Parathyroid adenoma (tissue), 2 donors: ENCODE measurements at regions not wholly inside any gene's neighbourhood (a gene's known extent, or its start where the extent isn't known, plus 50 kb on each side); places are given as distances from the start of the nearest gene placed in this dataset.

Experiments used
- H2AFZ ChIP-seq: fragments of 300-600 bp; sonication (generic); one replicate; pipeline ENCODE4 v1.7.0; 2017; ENCODE audit warnings: antibody characterized with exemption, mild to moderate bottlenecking
- H3K27ac ChIP-seq: fragments of 300-600 bp; sonication (generic); one replicate; pipeline ENCODE4 v1.7.0; 2017
- H3K27me3 ChIP-seq: fragments of 300-600 bp; sonication (generic); one replicate; pipeline ENCODE4 v1.7.0; 2017; ENCODE audit warnings: low read length; ENCODE audit not compliant: control insufficient read depth, insufficient read depth
- H3K36me3 ChIP-seq: fragments of 300-600 bp; sonication (generic); one replicate; pipeline ENCODE4 v1.7.0; 2017; ENCODE audit warnings: low read length; ENCODE audit not compliant: control insufficient read depth, insufficient read depth
- H3K4me1 ChIP-seq: fragments of 300-600 bp; sonication (generic); one replicate; pipeline ENCODE4 v1.7.0; 2017; ENCODE audit warnings: control low read depth
- H3K4me2 ChIP-seq: fragments of 300-600 bp; sonication (generic); one replicate; pipeline ENCODE4 v1.7.0; 2017; ENCODE audit warnings: low read length
- H3K4me3 ChIP-seq: fragments of 300-600 bp; sonication (generic); one replicate; pipeline ENCODE4 v1.7.0; 2017; ENCODE audit warnings: low read depth, low read length
- H3K79me2 ChIP-seq: fragments of 300-600 bp; sonication (generic); one replicate; pipeline ENCODE4 v1.7.0; 2017; ENCODE audit warnings: control low read depth
- H3K9ac ChIP-seq: fragments of 300-600 bp; sonication (generic); one replicate; pipeline ENCODE4 v1.7.0; 2017; ENCODE audit warnings: mild to moderate bottlenecking
- H3K9me3 ChIP-seq: fragments of 300-600 bp; sonication (generic); one replicate; pipeline ENCODE4 v1.7.0; 2017; ENCODE audit warnings: low read length; ENCODE audit not compliant: control insufficient read depth
- CTCF ChIP-seq: fragments of 300-600 bp; sonication (generic); IDR thresholded peaks from one replicate; pipeline ENCODE4 v1.7.0; 2017; ENCODE audit warnings: antibody characterized with exemption, mild to moderate bottlenecking
- donor health status: primary hyperparathyroidism.

GRCh38 chr17:71530248-71530647 is 590.6 kb upstream of the SOX9 start:
- Histone ChIP-seq H3K9me3 (no peaks in the 10 kb centered on the region), H3K9ac (no peak overlapping the region), H3K36me3 (no peaks in the 10 kb centered on the region), H3K4me1 (no peaks in the 10 kb centered on the region), H3K4me3 (no peak overlapping the region), H3K79me2 (no peaks in the 10 kb centered on the region), H3K4me2 (no peak overlapping the region), H2AFZ (no peak overlapping the region), H3K27ac (no peak overlapping the region), H3K27me3 (no peaks in the 10 kb centered on the region)
- no peak for TF ChIP-seq CTCF

GRCh38 chr17:71535321-71535720 is 585.5 kb upstream of the SOX9 start:
- H3K4me2 ChIP-seq = no peak overlapping the region
- no peaks in the 10 kb centered on the region for H3K27me3 ChIP-seq
- H2AFZ ChIP-seq = no peak overlapping the region
- TF ChIP-seq CTCF = no peak
- H3K4me1 ChIP-seq = no peaks in the 10 kb centered on the region
- H3K27ac ChIP-seq = no peak overlapping the region
- no peak overlapping the region for H3K9ac ChIP-seq
- no peaks in the 10 kb centered on the region for H3K79me2 ChIP-seq
- H3K4me3 ChIP-seq = no peak overlapping the region
- H3K9me3 ChIP-seq = no peaks in the 10 kb centered on the region
- no peaks in the 10 kb centered on the region for H3K36me3 ChIP-seq

- Histone ChIP-seq H3K4me3 (no peak overlapping the region), H3K79me2 (no peaks in the 10 kb centered on the region)
These were observed 574.4 kb upstream of the SOX9 start for GRCh38 chr17:71546419-71546818.

GRCh38 chr17:71547904-71548303 is 572.9 kb upstream of the SOX9 start:
- Histone ChIP-seq H3K9me3 (no peaks in the 10 kb centered on the region), H3K4me3 (no peak overlapping the region), H3K79me2 (no peaks in the 10 kb centered on the region), H2AFZ (no peak overlapping the region), H3K9ac (no peak overlapping the region), H3K4me1 (no peaks in the 10 kb centered on the region), H3K4me2 (no peak overlapping the region), H3K27me3 (no peaks in the 10 kb centered on the region), H3K27ac (no peak overlapping the region), H3K36me3 (no peaks in the 10 kb centered on the region)
- no peak for TF ChIP-seq CTCF

More at GRCh38 chr17:71546419-71546818, 574.4 kb upstream of the SOX9 start:
- Histone ChIP-seq H2AFZ (no peak overlapping the region), H3K4me1 (no peaks in the 10 kb centered on the region), H3K36me3 (no peaks in the 10 kb centered on the region), H3K27ac (no peak overlapping the region), H3K9ac (no peak overlapping the region), H3K27me3 (no peaks in the 10 kb centered on the region), H3K4me2 (no peak overlapping the region), H3K9me3 (no peaks in the 10 kb centered on the region)
- no peak for TF ChIP-seq CTCF

- Histone ChIP-seq H3K9me3 (no peaks in the 10 kb centered on the region), H3K27me3 (no peaks in the 10 kb centered on the region), H3K36me3 (no peaks in the 10 kb centered on the region), H3K27ac (no peak overlapping the region), H3K9ac (no peak overlapping the region), H3K79me2 (no peaks in the 10 kb centered on the region), H2AFZ (no peak overlapping the region), H3K4me3 (no peak overlapping the region), H3K4me2 (no peak overlapping the region), H3K4me1 (no peaks in the 10 kb centered on the region)
- TF ChIP-seq CTCF = no peak
These were observed 572.2 kb upstream of the SOX9 start for GRCh38 chr17:71548540-71549190.
